ENCODE measurements at regions not wholly inside any gene's neighbourhood (a gene's known extent, or its start where the extent isn't known, plus 50 kb on each side); places are given as distances from the start of the nearest gene placed in this dataset.
"Not testable (repeated sequence)": the region's sequence is repeated elsewhere in the genome, so short reads cannot be mapped to it uniquely, and the experiment has no call there.

GRCh38 chr12:58009405-58010195 lies 68.2 kb downstream of the ATP23 start:
- no peak for DNase-seq (ENCODE audit: low spot score)

- DNase-seq (ENCODE audit: low spot score), result no peak
These were observed 70.3 kb downstream of the ATP23 start for GRCh38 chr12:58011676-58012075.

DNA sequence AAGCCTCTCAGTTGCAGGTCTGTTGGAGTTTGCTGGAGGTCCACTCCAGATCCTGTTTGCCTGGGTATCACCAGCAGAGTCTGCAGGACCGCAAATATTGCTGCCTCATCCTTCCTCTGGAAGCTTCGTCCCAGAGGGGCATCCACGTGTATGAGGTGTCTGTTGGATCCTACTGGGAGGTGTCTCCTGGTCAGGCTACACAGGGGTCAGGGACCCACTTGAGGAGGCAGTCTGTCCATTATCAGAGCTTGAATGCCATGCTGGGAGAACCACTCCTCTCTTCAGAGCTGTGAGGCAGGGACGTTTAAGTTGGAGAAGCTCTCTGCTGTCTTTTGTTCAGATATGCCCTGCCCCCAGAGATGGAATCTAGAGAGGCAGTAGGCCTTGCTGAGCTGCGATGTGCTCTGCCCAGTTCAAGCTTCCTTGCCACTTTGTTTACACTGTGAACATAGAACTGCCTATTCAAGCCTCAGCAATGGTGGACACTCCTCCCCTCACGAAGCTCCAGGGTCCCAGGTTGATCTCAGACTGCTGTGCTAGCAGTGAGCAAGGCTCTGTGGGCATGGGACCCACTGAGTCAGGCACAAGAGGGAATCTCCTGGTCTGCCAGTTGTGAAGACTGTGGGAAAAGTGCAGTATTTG lies 81.1 kb downstream of the ATP23 start:
- not testable (repeated sequence) for DNase-seq (ENCODE audit: low spot score)

GRCh38 chr12:58025431-58025830 lies 84.1 kb downstream of the ATP23 start:
- no peak for DNase-seq (ENCODE audit: low spot score)

- no peak for DNase-seq (ENCODE audit: low spot score)
These were observed 85.1 kb downstream of the ATP23 start for GRCh38 chr12:58026426-58026825.

DNA sequence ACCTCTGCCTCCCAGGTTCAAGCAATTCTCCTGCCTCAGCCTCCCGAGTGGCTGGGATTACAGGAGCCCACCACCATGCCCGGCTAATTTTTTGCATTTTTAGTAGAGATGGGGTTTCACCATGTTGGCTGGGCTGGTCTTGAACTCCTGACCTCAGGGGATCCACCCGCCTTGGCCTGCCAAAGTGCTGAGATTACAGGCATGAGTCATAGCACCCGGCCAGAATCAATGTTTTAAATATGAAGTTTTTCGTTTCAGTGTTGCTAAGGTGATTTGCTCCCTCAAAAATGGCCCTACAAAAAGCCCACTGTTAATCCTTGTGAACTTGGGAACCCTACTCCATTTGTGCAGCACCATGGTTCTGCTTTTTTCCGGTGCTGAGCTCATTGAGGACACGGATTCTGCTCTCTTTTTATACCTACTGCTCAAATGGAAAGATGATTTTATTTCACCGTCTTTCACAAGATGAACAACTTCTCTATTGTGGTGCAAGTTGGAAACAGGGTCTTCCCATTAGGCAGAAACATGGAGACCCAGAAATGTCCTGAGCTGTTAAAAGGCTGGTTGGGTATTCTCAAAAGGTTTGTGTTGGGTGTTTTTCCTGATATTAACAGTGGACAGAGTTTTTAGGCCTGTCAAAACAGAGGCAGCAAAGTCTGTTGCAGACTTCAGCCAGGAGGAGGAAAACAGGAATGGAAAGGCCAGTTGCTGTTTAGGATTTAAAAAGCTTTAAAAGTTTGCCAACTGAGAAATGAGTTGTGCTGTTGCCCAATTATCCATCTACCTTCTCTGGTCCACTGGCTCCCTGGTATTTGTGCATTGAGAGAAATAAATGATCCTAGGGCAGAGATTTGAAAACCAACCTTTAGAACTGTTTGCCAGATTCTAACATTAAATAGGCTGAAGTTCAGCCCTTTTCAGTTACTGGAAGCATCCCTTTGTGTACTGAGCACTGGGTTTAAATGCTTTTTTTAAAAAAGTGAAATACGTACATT lies 85.8 kb downstream of the ATP23 start:
- no peak for DNase-seq (ENCODE audit: low spot score)

GRCh38 chr12:58028294-58028693 lies 86.9 kb downstream of the ATP23 start:
- DNase-seq (ENCODE audit: low spot score), result no peak

DNA sequence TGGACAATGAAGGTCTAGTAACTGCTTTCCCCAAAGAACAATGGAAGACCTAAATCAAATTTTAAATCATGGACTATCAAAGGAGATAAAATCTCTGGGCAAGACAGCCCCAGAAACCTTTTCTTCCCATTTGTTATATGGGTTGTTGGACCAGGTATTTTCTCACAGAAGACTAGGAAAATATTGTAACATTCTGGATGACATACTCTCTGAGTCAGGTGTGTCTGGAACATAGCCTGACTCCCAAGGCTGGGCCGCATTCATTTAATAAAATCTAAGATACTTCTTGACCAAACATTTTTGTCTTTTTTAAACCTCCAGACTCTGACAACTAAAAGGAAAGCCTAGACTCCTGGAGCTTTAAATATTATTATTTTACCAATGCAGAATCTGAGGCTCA lies 87.9 kb downstream of the ATP23 start:
- no peak for DNase-seq (ENCODE audit: low spot score)

DNA sequence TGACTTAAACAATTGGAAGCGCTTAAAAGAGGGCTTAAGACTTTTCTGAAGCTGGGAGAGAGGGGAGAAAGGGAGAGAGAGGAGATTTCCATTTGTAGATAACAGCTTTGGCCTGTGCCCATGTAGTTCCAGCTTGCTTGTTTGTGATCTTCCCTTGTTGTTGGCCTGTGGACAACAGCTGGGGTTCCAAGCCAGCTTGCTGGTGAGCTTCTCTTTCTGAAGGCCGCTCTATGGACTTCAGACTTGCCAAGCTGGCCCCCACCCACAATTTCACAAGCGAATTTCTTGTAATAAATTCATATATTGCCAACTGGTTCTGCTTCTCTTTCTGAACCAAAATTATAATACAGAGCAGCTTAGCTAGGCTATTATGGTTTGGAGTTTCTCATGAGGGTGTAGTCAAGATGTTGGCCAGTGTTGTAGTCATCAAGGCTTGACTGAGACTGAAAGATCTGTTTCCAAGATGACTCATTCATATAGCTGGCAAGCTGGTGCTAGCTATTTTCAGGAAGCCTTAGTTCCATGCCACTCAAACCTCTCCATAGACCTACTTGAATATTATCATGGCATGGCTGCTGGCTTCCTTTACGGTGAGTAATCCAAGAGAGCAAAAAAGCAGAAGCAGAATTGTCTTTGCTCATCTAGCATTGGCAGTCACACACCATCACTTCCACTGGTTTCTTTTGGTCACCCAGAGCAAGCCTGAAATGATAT lies 89.4 kb downstream of the ATP23 start:
- DNase-seq (ENCODE audit: low spot score), result no peak

DNA sequence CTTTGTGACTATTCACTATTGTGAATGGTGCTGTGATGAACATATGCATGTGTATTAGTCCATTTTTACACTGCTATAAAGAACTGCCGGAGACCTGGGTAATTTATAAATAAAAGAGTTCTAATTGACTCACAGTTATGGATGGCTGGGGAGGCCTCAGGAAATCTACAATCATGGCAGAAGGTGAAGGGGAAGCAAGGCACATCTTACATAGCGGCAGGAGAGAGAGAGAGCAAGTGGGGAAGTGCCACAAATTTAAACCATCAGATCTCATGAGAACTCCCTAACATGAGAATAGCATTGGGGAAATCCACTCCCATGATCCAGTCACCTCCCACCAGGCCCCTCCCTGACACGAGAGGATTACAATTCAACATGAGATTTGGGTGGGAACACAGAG lies 90.8 kb downstream of the ATP23 start:
- no peak for DNase-seq (ENCODE audit: low spot score)

- no peak for DNase-seq (ENCODE audit: low spot score)
These were observed 92.5 kb downstream of the ATP23 start for GRCh38 chr12:58033831-58034230.

GRCh38 chr12:58034311-58034710 lies 92.9 kb downstream of the ATP23 start:
- DNase-seq (ENCODE audit: low spot score), result no peak

- no peak for DNase-seq (ENCODE audit: low spot score)
These were observed 93.3 kb downstream of the ATP23 start for GRCh38 chr12:58034712-58035111.

- DNase-seq (ENCODE audit: low spot score), result no peak
These were observed 100.1 kb downstream of the ATP23 start for GRCh38 chr12:58041441-58041840.

- DNase-seq (ENCODE audit: low spot score), result no peak
These were observed 103.6 kb downstream of the ATP23 start for GRCh38 chr12:58044966-58045365.

DNA sequence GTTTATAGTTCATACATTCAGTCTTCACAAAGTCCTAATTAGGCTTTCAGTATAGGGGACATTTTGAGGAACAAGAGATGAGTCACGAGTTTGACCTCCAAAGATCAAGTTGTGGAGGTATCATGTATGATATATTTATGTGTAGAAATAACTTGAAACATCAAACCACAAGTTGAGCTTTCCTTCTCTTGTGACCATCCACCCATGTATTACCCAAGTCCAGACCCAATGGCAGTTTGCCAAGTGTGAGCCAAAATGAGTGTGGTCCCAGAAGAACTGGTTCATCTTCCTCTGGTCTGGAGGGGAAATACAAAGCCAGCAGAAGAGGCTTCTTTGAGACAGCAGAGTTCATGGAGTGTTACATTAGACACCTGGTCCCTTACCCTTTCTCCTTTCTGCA lies 104.9 kb downstream of the ATP23 start:
- no peak for DNase-seq (ENCODE audit: low spot score)

DNA sequence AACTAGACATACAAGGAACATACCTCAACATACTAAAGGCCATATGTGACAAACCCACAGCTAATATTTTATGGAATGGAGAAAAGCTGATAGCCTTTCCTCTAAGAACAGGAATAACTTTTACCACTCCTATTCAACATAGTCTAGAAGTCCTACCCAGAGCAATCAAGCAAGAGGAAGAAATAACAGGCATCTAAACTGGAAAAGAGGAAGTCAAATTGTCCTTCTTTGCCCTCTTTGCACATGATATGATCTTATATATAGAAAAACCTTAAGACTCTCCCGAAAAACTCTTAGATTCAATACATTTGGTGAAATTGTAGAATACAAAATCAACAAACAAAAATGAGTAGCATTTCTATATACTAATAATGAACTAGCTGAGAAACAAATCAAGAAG lies 110.0 kb downstream of the ATP23 start:
- no peak for DNase-seq (ENCODE audit: low spot score)

- DNase-seq (ENCODE audit: low spot score), result no peak
These were observed 123.3 kb downstream of the ATP23 start for GRCh38 chr12:58064666-58065065.

- DNase-seq (ENCODE audit: low spot score), result no peak
These were observed 124.9 kb downstream of the ATP23 start for GRCh38 chr12:58066296-58066695.

- DNase-seq (ENCODE audit: low spot score), result peak; percentile 5
These were observed 126.4 kb downstream of the ATP23 start for GRCh38 chr12:58067610-58068387.

DNA sequence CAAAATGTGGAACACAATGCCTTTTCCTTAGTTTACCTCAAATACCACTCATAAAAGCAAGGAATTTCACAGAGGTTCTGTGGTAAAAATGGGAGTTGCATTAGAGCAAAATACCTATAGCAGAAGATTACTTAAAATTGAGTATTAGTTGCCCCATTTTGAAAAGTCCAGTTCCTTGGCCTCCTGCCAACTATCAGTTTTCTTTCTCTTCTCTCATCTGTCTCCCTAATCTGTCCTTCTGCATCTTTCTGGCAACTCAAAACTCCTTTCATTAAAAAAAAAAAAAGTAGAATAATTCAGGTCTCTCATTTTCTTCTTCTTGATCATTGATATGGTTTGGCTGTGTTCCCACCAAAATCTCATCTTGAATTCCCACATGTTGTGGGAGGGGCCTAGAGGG lies 127.3 kb downstream of the ATP23 start:
- DNase-seq (ENCODE audit: low spot score), result no peak

Measured in HT-29 (cell line).